H9 (cell line): ENCODE measurements at regions not wholly inside any gene's neighbourhood (a gene's known extent, or its start where the extent isn't known, plus 50 kb on each side); places are given as distances from the start of the nearest gene placed in this dataset.

Source experiments
- DNase-seq: peaks from one replicate; pipeline ENCODE4 v3.0.0-alpha.2; 2017
- H2AFZ ChIP-seq: one replicate; pipeline ENCODE4 v1.6.1; 2013; ENCODE audit warnings: mild to moderate bottlenecking, low read length, control low read depth, moderate library complexity
- H2AK5ac ChIP-seq: 2 replicates; pipeline ENCODE4 v1.6.1; 2013; ENCODE audit warnings: low read length, control low read depth, mixed read lengths; ENCODE audit not compliant: insufficient read length
- H2BK120ac ChIP-seq: one replicate; pipeline ENCODE4 v1.6.1; 2013; ENCODE audit warnings: low read depth, mild to moderate bottlenecking, low read length, control low read depth, inconsistent platforms; ENCODE audit not compliant: poor library complexity, severe bottlenecking
- H2BK12ac ChIP-seq: 2 replicates; pipeline ENCODE4 v1.6.1; 2013; ENCODE audit warnings: low read length, control low read depth, mixed read lengths, low read depth; ENCODE audit not compliant: insufficient read length
- H2BK15ac ChIP-seq: 2 replicates; pipeline ENCODE4 v1.6.1; 2013; ENCODE audit warnings: low read depth, low read length, control low read depth
- H2BK20ac ChIP-seq: one replicate; pipeline ENCODE4 v1.6.1; 2013; ENCODE audit warnings: low read depth, mild to moderate bottlenecking, low read length, control low read depth, inconsistent platforms; ENCODE audit not compliant: poor library complexity, severe bottlenecking
- H2BK5ac ChIP-seq: 2 replicates; pipeline ENCODE4 v1.6.1; 2013; ENCODE audit warnings: low read length, control low read depth, mixed read lengths; ENCODE audit not compliant: insufficient read length
- H3K14ac ChIP-seq: 2 replicates; pipeline ENCODE4 v1.6.1; 2013; ENCODE audit warnings: low read length, control low read depth; ENCODE audit not compliant: insufficient read depth
- H3K18ac ChIP-seq: 2 replicates; pipeline ENCODE4 v1.6.1; 2013; ENCODE audit warnings: low read depth, mild to moderate bottlenecking, mixed read lengths, low read length, control low read depth; ENCODE audit not compliant: insufficient read length
- H3K23ac ChIP-seq: 2 replicates; pipeline ENCODE4 v1.6.1; 2013; ENCODE audit warnings: low read length, control low read depth, mixed read lengths, low read depth; ENCODE audit not compliant: insufficient read length
- H3K23me2 ChIP-seq: 2 replicates; pipeline ENCODE4 v1.6.1; 2013; ENCODE audit warnings: low read depth, mild to moderate bottlenecking, mixed read lengths, low read length, control low read depth; ENCODE audit not compliant: insufficient read length, poor library complexity, severe bottlenecking
- H3K27ac ChIP-seq: 2 replicates; pipeline ENCODE4 v1.5.1; 2013; ENCODE audit warnings: low read length, control low read depth, mixed read lengths, low read depth; ENCODE audit not compliant: insufficient read length
- H3K27me3 ChIP-seq: 2 replicates; pipeline ENCODE4 v1.6.1; 2013; ENCODE audit warnings: low read length, control low read depth, inconsistent platforms; ENCODE audit not compliant: insufficient read depth
- H3K4ac ChIP-seq: 2 replicates; pipeline ENCODE4 v1.6.1; 2013; ENCODE audit warnings: low read depth, mild to moderate bottlenecking, control low read depth, inconsistent platforms, low read length, moderate library complexity
- H3K4me1 ChIP-seq: 2 replicates; pipeline ENCODE4 v1.6.1; 2013; ENCODE audit warnings: low read length, control low read depth, inconsistent platforms; ENCODE audit not compliant: insufficient read depth
- H3K4me2 ChIP-seq: 2 replicates; pipeline ENCODE4 v1.6.1; 2013; ENCODE audit warnings: low read length, control low read depth, mixed read lengths; ENCODE audit not compliant: insufficient read length, insufficient read depth
- H3K56ac ChIP-seq: 2 replicates; pipeline ENCODE4 v1.6.1; 2013; ENCODE audit warnings: low read depth, mild to moderate bottlenecking, mixed read lengths, low read length, control low read depth; ENCODE audit not compliant: insufficient read length
- H3K79me1 ChIP-seq: 2 replicates; pipeline ENCODE4 v1.6.1; 2013; ENCODE audit warnings: low read depth, mild to moderate bottlenecking, moderate library complexity, low read length, control low read depth, inconsistent platforms; ENCODE audit not compliant: insufficient read depth, poor library complexity, severe bottlenecking
- H3K79me2 ChIP-seq: 2 replicates; pipeline ENCODE4 v1.6.1; 2013; ENCODE audit warnings: low read length, control low read depth, inconsistent platforms; ENCODE audit not compliant: insufficient read depth
- H3K9ac ChIP-seq: 2 replicates; pipeline ENCODE4 v1.6.1; 2013; ENCODE audit warnings: low read length, control low read depth, mixed read lengths; ENCODE audit not compliant: insufficient read length; ENCODE audit errors: extremely low read depth
- H3K9me3 ChIP-seq: one replicate; pipeline ENCODE4 v1.6.1; 2013; ENCODE audit warnings: low read depth, low read length, inconsistent platforms; ENCODE audit not compliant: control insufficient read depth
- H3T11ph ChIP-seq: one replicate; pipeline ENCODE4 v1.6.1; 2013; ENCODE audit warnings: mild to moderate bottlenecking, low read length, control low read depth, inconsistent platforms
- H4K20me1 ChIP-seq: one replicate; pipeline ENCODE4 v1.6.1; 2013; ENCODE audit not compliant: control insufficient read depth, insufficient read length, insufficient read depth
- H4K5ac ChIP-seq: 2 replicates; pipeline ENCODE4 v1.6.1; 2013; ENCODE audit warnings: low read depth, mild to moderate bottlenecking, mixed read lengths, low read length, control low read depth; ENCODE audit not compliant: insufficient read length
- H4K8ac ChIP-seq: replicated peaks from 2 replicates; pipeline ENCODE4 v1.6.1; 2013; ENCODE audit warnings: low read length, control low read depth, mixed read lengths, low read depth; ENCODE audit not compliant: insufficient read length
- H4K91ac ChIP-seq: 2 replicates; pipeline ENCODE4 v1.6.1; 2013; ENCODE audit warnings: low read depth, mild to moderate bottlenecking, moderate library complexity, mixed read lengths, low read length, control low read depth; ENCODE audit not compliant: insufficient read length
- H3K27ac Mint-ChIP-seq, 3 experiments: 2 replicates in 2 of 3; 3 replicates in 1 of 3; pipeline ENCODE4 v1.8.0; 2020 to 2021; ENCODE audit warnings: mixed read lengths in 3 of 3, mild to moderate bottlenecking in 1 of 3, moderate library complexity in 1 of 3
- H3K27me3 Mint-ChIP-seq: 2 replicates; pipeline ENCODE4 v1.8.0; 2021; ENCODE audit warnings: low read depth, mild to moderate bottlenecking, moderate library complexity, mixed read lengths
- H3K36me3 Mint-ChIP-seq, 3 experiments: 2 replicates in 2 of 3; 3 replicates in 1 of 3; pipeline ENCODE4 v1.8.0; 2020 to 2021; ENCODE audit warnings: low read depth in 3 of 3, mixed read lengths in 3 of 3; ENCODE audit not compliant: insufficient read depth in 1 of 3
- H3K4me1 Mint-ChIP-seq, 2 experiments: 2 replicates each; pipeline ENCODE4 v1.8.0; 2020; ENCODE audit warnings: mixed read lengths in 2 of 2
- H3K4me3 Mint-ChIP-seq, 2 experiments: 2 replicates in 1 of 2; 3 replicates in 1 of 2; pipeline ENCODE4 v1.8.0; 2020 to 2021; ENCODE audit warnings: mild to moderate bottlenecking in 2 of 2, mixed read lengths in 2 of 2, moderate library complexity in 1 of 2
- H3K9me3 Mint-ChIP-seq, 2 experiments: 2 replicates in 1 of 2; 3 replicates in 1 of 2; pipeline ENCODE4 v1.8.0; 2020; ENCODE audit warnings: mild to moderate bottlenecking in 2 of 2, mixed read lengths in 2 of 2, moderate library complexity in 1 of 2
- WGBS: extraction: QIAGEN DNeasy Blood & Tissue Kit; methylation state at CpG from one replicate; pipeline ENCODE4 v1.1.7; 2013; ENCODE audit warnings: missing lambda C conversion rate, low lambda C conversion rate, mixed read lengths; ENCODE audit not compliant: insufficient read length; ENCODE audit errors: extremely low coverage; 5-methylcytosine and 5-hydroxymethylcytosine counted together
- TF ChIP-seq, protein P1 (sequence below): fragments of 200-600 bp; sonication (generic); conservative IDR thresholded peaks from 3 replicates; pipeline ENCODE4 v1.8.0; 2021; ENCODE audit warnings: antibody characterized with exemption, mild to moderate bottlenecking

DNA sequence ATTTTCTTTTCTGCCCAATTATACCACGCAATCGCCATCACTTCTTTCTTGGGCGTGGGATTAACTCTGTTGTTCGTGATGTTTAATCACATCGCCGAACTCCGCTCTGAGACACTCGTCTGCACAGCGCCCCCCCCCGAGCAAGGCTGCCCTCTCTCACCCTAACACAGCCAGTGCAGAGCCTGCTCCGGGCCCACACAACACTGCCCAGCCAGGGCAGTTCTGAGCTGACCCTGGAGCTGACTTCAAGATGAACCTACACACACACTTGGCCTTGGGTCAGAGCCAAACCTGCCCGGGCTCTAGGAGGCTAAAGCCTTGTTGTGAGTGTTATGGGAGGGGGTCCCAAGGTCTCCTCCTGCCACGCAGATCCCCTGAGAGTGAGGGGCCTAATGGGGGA lies 64.6 kb upstream of the LRP8 start:
- Histone ChIP-seq H3K9ac (no peak overlapping the region), H3K4me2 (no peak overlapping the region), H3K27me3 (no peaks in the 10 kb centered on the region), H3K4me1 (peaks cover 10% of the 10 kb centered on the region), H3K79me2 (no peaks in the 10 kb centered on the region), H3K56ac (no peak overlapping the region), H3K18ac (peak overlapping the region; percentile 33), H2AK5ac (no peak overlapping the region), H3K27ac (no peak overlapping the region), H3K9me3 (no peaks in the 10 kb centered on the region), H4K20me1 (no peaks in the 10 kb centered on the region), H3K23ac (no peak overlapping the region), H2BK12ac (no peak overlapping the region), H4K91ac (no peak overlapping the region), H3K23me2 (no peaks in the 10 kb centered on the region), H2BK15ac (no peak overlapping the region), H3K79me1 (no peaks in the 10 kb centered on the region), H2BK120ac (no peak overlapping the region), H2BK20ac (no peak overlapping the region), H3K14ac (no peak overlapping the region), H2BK5ac (no peak overlapping the region), H2AFZ (no peak overlapping the region), H3K4ac (no peak overlapping the region), H3T11ph (no peak overlapping the region), H4K5ac (no peak overlapping the region), H4K8ac (no peak overlapping the region)
- H3K9me3 Mint-ChIP-seq, result peaks cover 0 to 6% of the 10 kb centered on the region in 2 experiments; a peak in 1 of 5 replicates
- no CpG with 5 or more reads among the region's 13 CpGs for WGBS
- H3K36me3 Mint-ChIP-seq, result peaks cover 0 to 5% (median 0%) of the 10 kb centered on the region in 3 experiments; a peak in 1 of 7 replicates
- peaks cover 42 to 46% of the 10 kb centered on the region in 2 experiments for H3K4me1 Mint-ChIP-seq
- peak overlapping the region in 2 of 3 experiments; percentile 62 to 73; a peak in 2 of 7 replicates for H3K27ac Mint-ChIP-seq
- peaks cover 11% of the 10 kb centered on the region for H3K27me3 Mint-ChIP-seq
- no peak for DNase-seq
- TF ChIP-seq, protein P1, sequence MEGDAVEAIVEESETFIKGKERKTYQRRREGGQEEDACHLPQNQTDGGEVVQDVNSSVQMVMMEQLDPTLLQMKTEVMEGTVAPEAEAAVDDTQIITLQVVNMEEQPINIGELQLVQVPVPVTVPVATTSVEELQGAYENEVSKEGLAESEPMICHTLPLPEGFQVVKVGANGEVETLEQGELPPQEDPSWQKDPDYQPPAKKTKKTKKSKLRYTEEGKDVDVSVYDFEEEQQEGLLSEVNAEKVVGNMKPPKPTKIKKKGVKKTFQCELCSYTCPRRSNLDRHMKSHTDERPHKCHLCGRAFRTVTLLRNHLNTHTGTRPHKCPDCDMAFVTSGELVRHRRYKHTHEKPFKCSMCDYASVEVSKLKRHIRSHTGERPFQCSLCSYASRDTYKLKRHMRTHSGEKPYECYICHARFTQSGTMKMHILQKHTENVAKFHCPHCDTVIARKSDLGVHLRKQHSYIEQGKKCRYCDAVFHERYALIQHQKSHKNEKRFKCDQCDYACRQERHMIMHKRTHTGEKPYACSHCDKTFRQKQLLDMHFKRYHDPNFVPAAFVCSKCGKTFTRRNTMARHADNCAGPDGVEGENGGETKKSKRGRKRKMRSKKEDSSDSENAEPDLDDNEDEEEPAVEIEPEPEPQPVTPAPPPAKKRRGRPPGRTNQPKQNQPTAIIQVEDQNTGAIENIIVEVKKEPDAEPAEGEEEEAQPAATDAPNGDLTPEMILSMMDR, result no peak
- no peak overlapping the region for H3K4me3 Mint-ChIP-seq
